Astrocyte (in vitro differentiated cells and primary cell): ENCODE measurements at regions not wholly inside any gene's neighbourhood (a gene's known extent, or its start where the extent isn't known, plus 50 kb on each side); places are given as distances from the start of the nearest gene placed in this dataset.

ENCODE experiments used
- DNase-seq: peaks from one replicate; pipeline ENCODE4 v3.0.0-alpha.2; 2010; ENCODE audit warnings: low read depth
- FAIRE-seq: peaks from 2 replicates; lab custom pipeline; 2011; peaks lifted over from hg19 to GRCh38; lab: Jason Lieb, UNC
- H2AFZ ChIP-seq: 2 replicates; pipeline ENCODE4 v1.6.0; 2012; ENCODE audit warnings: low read depth, low read length, inconsistent platforms
- H3K27ac ChIP-seq: 2 replicates; pipeline ENCODE4 v1.5.1; 2011; ENCODE audit warnings: low read depth, low read length, inconsistent platforms
- H3K27me3 ChIP-seq: 2 replicates; pipeline ENCODE4 v1.6.0; 2011; ENCODE audit warnings: low read length, inconsistent platforms; ENCODE audit not compliant: insufficient read depth
- H3K36me3 ChIP-seq: 2 replicates; pipeline ENCODE4 v1.5.1; 2011; ENCODE audit warnings: low read length, inconsistent platforms; ENCODE audit not compliant: insufficient read depth
- H3K4me1 ChIP-seq: 2 replicates; pipeline ENCODE4 v1.5.1; 2011; ENCODE audit warnings: low read length, inconsistent platforms; ENCODE audit not compliant: insufficient read depth
- H3K4me2 ChIP-seq: 2 replicates; pipeline ENCODE4 v1.6.0; 2012; ENCODE audit warnings: low read length, inconsistent platforms
- H3K4me3 ChIP-seq: 2 replicates; pipeline ENCODE4 v1.5.1; 2011; ENCODE audit warnings: low read depth, mild to moderate bottlenecking, low read length, inconsistent platforms; ENCODE audit not compliant: insufficient read depth
- H3K79me2 ChIP-seq: 2 replicates; pipeline ENCODE4 v1.6.0; 2012; ENCODE audit warnings: mild to moderate bottlenecking, low read length, inconsistent platforms; ENCODE audit not compliant: insufficient read depth
- H3K9ac ChIP-seq: 2 replicates; pipeline ENCODE4 v1.6.0; 2012; ENCODE audit warnings: mild to moderate bottlenecking, low read length, inconsistent platforms
- H3K9me3 ChIP-seq: 2 replicates; pipeline ENCODE4 v1.5.1; 2012; ENCODE audit warnings: low read depth, mild to moderate bottlenecking, low read length, inconsistent platforms; ENCODE audit not compliant: insufficient read depth
- H4K20me1 ChIP-seq: 2 replicates; pipeline ENCODE4 v1.6.0; 2012; ENCODE audit warnings: low read length, inconsistent platforms; ENCODE audit not compliant: insufficient read depth
- H3K27ac Mint-ChIP-seq: one replicate; pipeline ENCODE4 v1.8.0; 2021; ENCODE audit warnings: mild to moderate bottlenecking, mixed read lengths; ENCODE audit not compliant: unreplicated experiment
- H3K27me3 Mint-ChIP-seq: one replicate; pipeline ENCODE4 v1.8.0; 2021; ENCODE audit warnings: low read depth, mixed read lengths; ENCODE audit not compliant: unreplicated experiment
- H3K36me3 Mint-ChIP-seq: one replicate; pipeline ENCODE4 v1.8.0; 2021; ENCODE audit warnings: low read depth, mixed read lengths; ENCODE audit not compliant: unreplicated experiment
- H3K4me1 Mint-ChIP-seq: one replicate; pipeline ENCODE4 v1.8.0; 2021; ENCODE audit warnings: low read depth, mixed read lengths; ENCODE audit not compliant: unreplicated experiment
- H3K4me3 Mint-ChIP-seq: one replicate; pipeline ENCODE4 v1.8.0; 2021; ENCODE audit warnings: mild to moderate bottlenecking, moderate library complexity, mixed read lengths; ENCODE audit not compliant: unreplicated experiment
- H3K9me3 Mint-ChIP-seq: one replicate; pipeline ENCODE4 v1.8.0; 2021; ENCODE audit warnings: mild to moderate bottlenecking, mixed read lengths; ENCODE audit not compliant: unreplicated experiment
- EZH2 ChIP-seq: IDR thresholded peaks from 2 replicates; pipeline ENCODE4 v1.6.1; 2012; ENCODE audit warnings: mild to moderate bottlenecking, low read length, inconsistent platforms; ENCODE audit not compliant: insufficient read depth
- TF ChIP-seq, protein P1 (sequence below): IDR thresholded peaks from 2 replicates; pipeline ENCODE4 v1.5.1; 2011; ENCODE audit warnings: low read depth, mild to moderate bottlenecking, inconsistent platforms, low read length, moderate library complexity; ENCODE audit not compliant: insufficient read depth

DNA sequence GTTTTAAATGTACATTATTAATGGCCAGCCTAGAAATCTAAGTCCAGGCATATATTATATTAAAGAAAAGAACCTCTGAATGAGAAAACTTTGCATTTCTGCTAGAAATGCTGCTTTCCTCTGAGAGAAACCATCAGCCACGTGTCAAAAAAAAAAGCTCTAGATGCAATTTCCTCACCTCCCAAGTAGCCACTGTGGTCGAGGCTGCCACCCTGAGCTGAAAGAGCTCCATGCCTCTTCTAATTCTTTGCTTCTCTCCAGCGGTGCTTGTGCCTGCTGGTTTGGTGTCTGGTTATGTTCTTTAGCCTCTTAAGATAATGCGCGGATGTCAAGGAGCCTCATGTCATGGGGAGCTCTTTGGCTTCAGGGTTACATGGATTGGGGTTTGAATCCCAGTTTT, 316.0 kb downstream of the TFAP2C start:
- H3K9me3 ChIP-seq, result no peaks in the 10 kb centered on the region
- no peak overlapping the region for H2AFZ ChIP-seq
- FAIRE-seq, result no peak
- TF ChIP-seq EZH2, result no peak
- TF ChIP-seq, protein P1, sequence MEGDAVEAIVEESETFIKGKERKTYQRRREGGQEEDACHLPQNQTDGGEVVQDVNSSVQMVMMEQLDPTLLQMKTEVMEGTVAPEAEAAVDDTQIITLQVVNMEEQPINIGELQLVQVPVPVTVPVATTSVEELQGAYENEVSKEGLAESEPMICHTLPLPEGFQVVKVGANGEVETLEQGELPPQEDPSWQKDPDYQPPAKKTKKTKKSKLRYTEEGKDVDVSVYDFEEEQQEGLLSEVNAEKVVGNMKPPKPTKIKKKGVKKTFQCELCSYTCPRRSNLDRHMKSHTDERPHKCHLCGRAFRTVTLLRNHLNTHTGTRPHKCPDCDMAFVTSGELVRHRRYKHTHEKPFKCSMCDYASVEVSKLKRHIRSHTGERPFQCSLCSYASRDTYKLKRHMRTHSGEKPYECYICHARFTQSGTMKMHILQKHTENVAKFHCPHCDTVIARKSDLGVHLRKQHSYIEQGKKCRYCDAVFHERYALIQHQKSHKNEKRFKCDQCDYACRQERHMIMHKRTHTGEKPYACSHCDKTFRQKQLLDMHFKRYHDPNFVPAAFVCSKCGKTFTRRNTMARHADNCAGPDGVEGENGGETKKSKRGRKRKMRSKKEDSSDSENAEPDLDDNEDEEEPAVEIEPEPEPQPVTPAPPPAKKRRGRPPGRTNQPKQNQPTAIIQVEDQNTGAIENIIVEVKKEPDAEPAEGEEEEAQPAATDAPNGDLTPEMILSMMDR, result no peak
- H3K27ac ChIP-seq, result no peak overlapping the region
- no peaks in the 10 kb centered on the region for H3K9me3 Mint-ChIP-seq
- H3K27me3 Mint-ChIP-seq, result peaks cover 56% of the 10 kb centered on the region
- H3K4me1 Mint-ChIP-seq, result no peaks in the 10 kb centered on the region
- no peak overlapping the region for H3K27ac Mint-ChIP-seq
- no peak overlapping the region for H3K9ac ChIP-seq
- H3K36me3 ChIP-seq, result no peaks in the 10 kb centered on the region
- H3K27me3 ChIP-seq, result peaks cover 14% of the 10 kb centered on the region
- H3K4me2 ChIP-seq, result no peak overlapping the region
- H3K36me3 Mint-ChIP-seq, result no peaks in the 10 kb centered on the region
- H3K4me3 ChIP-seq, result no peak overlapping the region
- no peaks in the 10 kb centered on the region for H3K4me1 ChIP-seq
- DNase-seq, result no peak
- no peaks in the 10 kb centered on the region for H4K20me1 ChIP-seq
- H3K4me3 Mint-ChIP-seq, result no peak overlapping the region
- H3K79me2 ChIP-seq, result no peaks in the 10 kb centered on the region

- Mint-ChIP-seq H3K27ac (no peak overlapping the region), H3K4me1 (no peaks in the 10 kb centered on the region), H3K27me3 (peaks cover 59% of the 10 kb centered on the region), H3K4me3 (no peak overlapping the region), H3K36me3 (no peaks in the 10 kb centered on the region), H3K9me3 (no peaks in the 10 kb centered on the region)
- no peaks in the 10 kb centered on the region for H3K9me3 ChIP-seq
- H3K4me3 ChIP-seq, result no peak overlapping the region
- no peak for FAIRE-seq
- no peaks in the 10 kb centered on the region for H3K4me1 ChIP-seq
- no peak overlapping the region for H3K27ac ChIP-seq
- H3K4me2 ChIP-seq, result no peak overlapping the region
- no peak for TF ChIP-seq EZH2
- TF ChIP-seq, protein P1, result no peak
- H3K79me2 ChIP-seq, result no peaks in the 10 kb centered on the region
- H2AFZ ChIP-seq, result no peak overlapping the region
- DNase-seq, result no peak
- H3K27me3 ChIP-seq, result peaks cover 16% of the 10 kb centered on the region
- no peak overlapping the region for H3K9ac ChIP-seq
- no peaks in the 10 kb centered on the region for H3K36me3 ChIP-seq
- no peaks in the 10 kb centered on the region for H4K20me1 ChIP-seq
Observed at GRCh38 chr20:56945901-56946300, 316.8 kb downstream of the TFAP2C start.

DNA sequence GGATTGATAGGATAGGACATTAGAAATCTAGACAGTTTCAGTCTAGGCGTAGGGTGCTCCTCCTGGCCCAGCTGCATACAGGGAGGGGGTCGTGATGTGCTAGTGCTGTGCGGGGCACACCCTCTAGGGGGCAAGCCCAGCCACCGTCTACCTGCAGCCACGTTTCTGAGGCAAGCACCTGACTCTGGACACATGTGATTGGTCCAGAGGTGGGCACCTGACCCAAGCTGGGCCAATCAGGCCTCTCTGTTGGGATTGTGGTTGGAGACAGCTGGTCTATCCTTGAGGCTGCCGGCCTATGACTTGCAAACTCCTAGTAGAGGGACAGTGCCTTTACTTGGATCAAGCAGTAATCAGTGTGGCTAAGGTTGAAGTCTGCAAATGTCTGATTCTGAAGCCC, 317.1 kb downstream of the BMP7 start:
- H3K27me3 Mint-ChIP-seq, result peaks cover 57% of the 10 kb centered on the region
- H3K4me3 Mint-ChIP-seq, result no peak overlapping the region

More for the DNA sequence above, 317.1 kb downstream of the BMP7 start:
- no peak for TF ChIP-seq EZH2
- TF ChIP-seq, protein P1, result no peak
- Histone ChIP-seq H3K9ac (no peak overlapping the region), H4K20me1 (no peaks in the 10 kb centered on the region), H3K27ac (no peak overlapping the region), H3K36me3 (no peaks in the 10 kb centered on the region), H3K4me3 (no peak overlapping the region), H3K27me3 (peaks cover 26% of the 10 kb centered on the region), H3K4me2 (no peak overlapping the region), H2AFZ (no peak overlapping the region), H3K79me2 (no peaks in the 10 kb centered on the region), H3K4me1 (no peaks in the 10 kb centered on the region), H3K9me3 (no peaks in the 10 kb centered on the region)
- no peak for FAIRE-seq
- Mint-ChIP-seq H3K4me1 (no peaks in the 10 kb centered on the region), H3K9me3 (no peaks in the 10 kb centered on the region), H3K27ac (no peak overlapping the region), H3K36me3 (no peaks in the 10 kb centered on the region)
- DNase-seq, result no peak
